Psoas muscle (tissue), 7 donors: ENCODE measurements at regions not wholly inside any gene's neighbourhood (a gene's known extent, or its start where the extent isn't known, plus 50 kb on each side); places are given as distances from the start of the nearest gene placed in this dataset.
"Not testable (repeated sequence)": the region's sequence is repeated elsewhere in the genome, so short reads cannot be mapped to it uniquely, and the experiment has no call there.

Experiments
- ATAC-seq, 4 donors: fragments of 200-7000 bp; cut with Tn5 transposase; one replicate each; pipeline ENCODE4 v1.9.1; 2020; ENCODE audit warnings: moderate library complexity in 3 of 4, mild to moderate bottlenecking in 2 of 4
- DNase-seq, 2 donors: peaks; one replicate each; pipeline ENCODE4 v3.0.0-alpha.2; 2020
- H3K27ac ChIP-seq: fragments of 200-600 bp; one replicate; pipeline ENCODE4 v1.8.0; 2022
- H3K27me3 ChIP-seq, 3 donors: fragments of 200-600 bp in 1 of 3; one replicate each; pipeline versions ENCODE4 v1.6.1 to v1.8.0; 2013 to 2022; ENCODE audit warnings: low read length in 2 of 3, mild to moderate bottlenecking in 2 of 3, moderate library complexity in 1 of 3; ENCODE audit not compliant: insufficient read depth in 3 of 3
- H3K36me3 ChIP-seq, 2 donors: fragments of 200-600 bp in 1 of 2; one replicate each; pipeline versions ENCODE4 v1.6.1 to v1.8.0; 2013 to 2022; ENCODE audit warnings: low read depth in 1 of 2, mild to moderate bottlenecking in 1 of 2, moderate library complexity in 1 of 2; ENCODE audit not compliant: insufficient read depth in 1 of 2
- H3K4me1 ChIP-seq: fragments of 200-600 bp; one replicate; pipeline ENCODE4 v1.8.0; 2022
- H3K4me3 ChIP-seq: fragments of 200-600 bp; one replicate; pipeline ENCODE4 v1.8.0; 2022; ENCODE audit warnings: mild to moderate bottlenecking
- H3K9me3 ChIP-seq: fragments of 200-600 bp; one replicate; pipeline ENCODE4 v1.8.0; 2022
- WGBS, 3 donors: extraction: QIAGEN DNeasy Blood & Tissue Kit; methylation state at CpG; one replicate each; pipeline versions ENCODE4 v1.1.6 to v1.1.7; 2013; 5-methylcytosine and 5-hydroxymethylcytosine counted together
- intact Hi-C, 2 donors: fragments of 100-400 bp; cut with DNase I; formaldehyde crosslinking; loops; one replicate each; pipeline versions ENCODE4 v1.11.0 to v1.14.2; 2022
- TF ChIP-seq, protein P1 (sequence below): fragments of 200-600 bp; IDR thresholded peaks from one replicate; pipeline ENCODE4 v1.8.0; 2022; ENCODE audit warnings: antibody characterized with exemption
- donor health status: healthy with polysubstance abuse.
- donor health status: DM: no; HTN: no; CAD: no; lungs with moderate emphysema.
- donor health status: Bipolar disorder and iron deficiency.
- donor health status: healthy.
- donor health status: DM: yes; HTN: yes; CAD: no.
- donor health status: DM: no; HTN: no; CAD: no.
- donor health status: DM: yes; HTN: yes; CAD: no.

- 83 to 93% (median 92%) methylated on average over 1 of the region's 1 CpG for WGBS, 3 donors
- DNase-seq: no peak
- Histone ChIP-seq H3K27ac (no peak overlapping the region), H3K36me3 (no peaks in the 10 kb centered on the region), H3K9me3 (no peaks in the 10 kb centered on the region), H3K4me1 (no peaks in the 10 kb centered on the region), H3K27me3 (no peaks in the 10 kb centered on the region), H3K4me3 (no peak overlapping the region)
- TF ChIP-seq, protein P1, sequence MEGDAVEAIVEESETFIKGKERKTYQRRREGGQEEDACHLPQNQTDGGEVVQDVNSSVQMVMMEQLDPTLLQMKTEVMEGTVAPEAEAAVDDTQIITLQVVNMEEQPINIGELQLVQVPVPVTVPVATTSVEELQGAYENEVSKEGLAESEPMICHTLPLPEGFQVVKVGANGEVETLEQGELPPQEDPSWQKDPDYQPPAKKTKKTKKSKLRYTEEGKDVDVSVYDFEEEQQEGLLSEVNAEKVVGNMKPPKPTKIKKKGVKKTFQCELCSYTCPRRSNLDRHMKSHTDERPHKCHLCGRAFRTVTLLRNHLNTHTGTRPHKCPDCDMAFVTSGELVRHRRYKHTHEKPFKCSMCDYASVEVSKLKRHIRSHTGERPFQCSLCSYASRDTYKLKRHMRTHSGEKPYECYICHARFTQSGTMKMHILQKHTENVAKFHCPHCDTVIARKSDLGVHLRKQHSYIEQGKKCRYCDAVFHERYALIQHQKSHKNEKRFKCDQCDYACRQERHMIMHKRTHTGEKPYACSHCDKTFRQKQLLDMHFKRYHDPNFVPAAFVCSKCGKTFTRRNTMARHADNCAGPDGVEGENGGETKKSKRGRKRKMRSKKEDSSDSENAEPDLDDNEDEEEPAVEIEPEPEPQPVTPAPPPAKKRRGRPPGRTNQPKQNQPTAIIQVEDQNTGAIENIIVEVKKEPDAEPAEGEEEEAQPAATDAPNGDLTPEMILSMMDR: no peak
- ATAC-seq: no peak
- intact Hi-C loops: no loop called here
Observed at GRCh38 chr5:54397420-54397819, 58.1 kb upstream of the HSPB3 start.

- H3K4me3 ChIP-seq, H3K36me3 ChIP-seq, intact Hi-C loops, H3K4me1 ChIP-seq, H3K9me3 ChIP-seq, ATAC-seq, DNase-seq, H3K27ac ChIP-seq, H3K27me3 ChIP-seq: not testable (repeated sequence)
- WGBS, 3 donors: 79 to 85% (median 84%) methylated on average over 1 of the region's 1 CpG
Observed at GRCh38 chr5:54393007-54393406, 62.5 kb upstream of the HSPB3 start.

- Histone ChIP-seq H3K27me3 (no peaks in the 10 kb centered on the region), H3K4me3 (no peak overlapping the region), H3K36me3 (no peaks in the 10 kb centered on the region), H3K9me3 (no peaks in the 10 kb centered on the region), H3K27ac (no peak overlapping the region), H3K4me1 (no peaks in the 10 kb centered on the region)
- ATAC-seq (no peak), DNase-seq (no peak)
- 83 to 91% (median 90%) methylated on average over 5 of the region's 5 CpGs for whole genome bisulfite sequencing, 3 donors
- TF ChIP-seq, protein P1: no peak
- intact Hi-C loops: no loop called here
Observed at GRCh38 chr5:54390539-54391031, 64.9 kb upstream of the HSPB3 start.

- Histone ChIP-seq H3K9me3 (no peaks in the 10 kb centered on the region), H3K27me3 (no peaks in the 10 kb centered on the region), H3K4me3 (no peak overlapping the region), H3K27ac (no peak overlapping the region), H3K4me1 (no peaks in the 10 kb centered on the region), H3K36me3 (no peaks in the 10 kb centered on the region)
- intact Hi-C loops: no loop called here
- TF ChIP-seq, protein P1: no peak
- DNase-seq: no peak
- no peak for ATAC-seq
Observed at GRCh38 chr5:54390015-54390414, 65.5 kb upstream of the HSPB3 start.

DNA sequence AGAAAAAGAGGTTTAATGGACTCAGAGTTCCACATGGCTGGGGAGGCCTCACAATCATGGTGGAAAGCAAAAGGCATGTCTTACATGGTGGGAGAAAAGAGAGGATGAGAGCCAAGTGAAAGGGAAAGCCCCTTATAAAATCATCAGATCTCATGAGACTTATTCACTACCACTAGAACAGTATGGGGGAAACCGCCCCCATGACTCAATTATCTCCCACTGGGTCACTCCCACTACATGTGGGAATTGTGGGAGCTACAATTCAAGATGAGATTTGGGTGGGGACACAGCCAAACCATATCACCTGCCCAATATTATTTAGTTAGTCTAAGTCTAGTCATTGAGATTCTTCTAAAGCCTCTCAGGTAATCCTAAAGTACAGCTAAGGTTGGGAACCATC lies 66.1 kb upstream of the HSPB3 start:
- H3K4me3 ChIP-seq, H3K27me3 ChIP-seq, H3K36me3 ChIP-seq, ATAC-seq, DNase-seq, H3K4me1 ChIP-seq, intact Hi-C loops, H3K9me3 ChIP-seq, H3K27ac ChIP-seq: not testable (repeated sequence)
- WGBS, 3 donors: 88 to 96% (median 95%) methylated on average over 1 of the region's 1 CpG

- no peak for DNase-seq
- H3K27me3 ChIP-seq: no peaks in the 10 kb centered on the region
- H3K4me3 ChIP-seq: no peak overlapping the region
- H3K4me1 ChIP-seq: no peaks in the 10 kb centered on the region
- TF ChIP-seq, protein P1: no peak
- no peak overlapping the region for H3K27ac ChIP-seq
- intact Hi-C loops: no loop called here
- WGBS, 3 donors: 94 to 100% (median 98%) methylated on average over 1 of the region's 1 CpG
- no peaks in the 10 kb centered on the region for H3K9me3 ChIP-seq
- no peak for ATAC-seq
- no peaks in the 10 kb centered on the region for H3K36me3 ChIP-seq
Observed at GRCh38 chr5:54388811-54389210, 66.7 kb upstream of the HSPB3 start.
